Stimulated activated CD4-positive, alpha-beta T cell treated with anti-CD3 and anti-CD28 coated beads, Interleukin-1b, Interleukin-23, amount 100 ng/mL, for 48 hours (primary cell): ENCODE measurements at regions not wholly inside any gene's neighbourhood (a gene's known extent, or its start where the extent isn't known, plus 50 kb on each side); places are given as distances from the start of the nearest gene placed in this dataset.
"Not testable (repeated sequence)": the region's sequence is repeated elsewhere in the genome, so short reads cannot be mapped to it uniquely, and the experiment has no call there.

Experiments
- DNase-seq: peaks from one replicate; pipeline ENCODE4 v3.0.0-alpha.2; 2020

DNA sequence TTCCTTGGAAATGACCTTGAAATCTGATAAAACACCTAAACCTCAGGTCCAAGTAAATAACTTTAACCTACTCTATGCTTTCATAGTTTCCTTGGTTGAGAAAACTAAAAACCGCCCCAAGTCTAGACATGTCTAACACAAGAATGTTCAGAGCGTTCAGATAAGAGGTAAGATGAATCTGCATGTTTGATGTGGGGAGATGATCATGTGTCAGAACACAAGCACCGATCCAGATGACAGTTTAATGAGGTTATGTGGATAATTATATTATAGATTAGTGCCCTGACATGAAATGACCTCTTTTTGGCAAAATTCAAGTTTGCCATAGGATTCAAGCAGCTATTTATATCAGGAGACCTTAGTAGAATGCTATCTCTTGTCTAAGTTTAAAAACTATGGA is 729.8 kb upstream of the SOX11 start:
- DNase-seq, result no peak

DNA sequence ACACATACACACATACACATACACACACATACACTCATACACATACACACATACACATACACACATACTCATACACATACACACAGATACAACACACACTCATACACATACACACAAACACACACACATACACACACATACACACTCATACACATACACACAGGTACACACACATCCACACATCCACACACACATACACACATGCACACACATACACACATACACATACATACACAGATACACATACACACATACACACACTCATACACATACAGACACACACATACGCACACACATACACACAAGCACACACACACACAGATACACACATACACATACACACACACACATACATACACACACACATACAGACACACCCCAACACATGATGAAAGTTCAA is 729.1 kb upstream of the SOX11 start:
- no peak for DNase-seq

DNA sequence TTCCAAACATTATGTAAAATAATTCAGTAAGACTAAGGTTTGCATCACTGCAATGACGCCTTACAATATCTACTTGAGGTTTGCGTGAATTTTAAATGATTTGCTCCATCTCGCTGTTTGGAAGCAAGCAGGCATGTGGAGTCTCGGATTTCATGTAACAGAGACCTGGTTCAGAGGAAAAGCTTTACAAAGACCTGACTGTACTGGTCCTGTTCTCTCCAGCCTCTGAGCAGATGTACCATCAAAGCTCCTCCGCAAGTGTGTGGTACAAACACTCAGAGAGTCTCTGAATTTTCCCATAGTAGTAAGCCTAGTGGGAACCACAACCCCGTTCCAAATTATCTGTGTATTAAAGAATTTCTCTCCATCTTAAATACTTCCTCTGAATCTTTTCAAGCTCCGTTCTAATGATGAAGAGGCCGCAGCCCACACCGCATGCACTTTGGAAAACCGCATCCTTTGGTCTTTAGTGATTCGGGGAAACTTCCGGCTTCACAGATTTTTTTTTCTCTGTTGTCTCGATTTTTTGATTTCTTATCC is 728.1 kb upstream of the SOX11 start:
- DNase-seq, result no peak

DNA sequence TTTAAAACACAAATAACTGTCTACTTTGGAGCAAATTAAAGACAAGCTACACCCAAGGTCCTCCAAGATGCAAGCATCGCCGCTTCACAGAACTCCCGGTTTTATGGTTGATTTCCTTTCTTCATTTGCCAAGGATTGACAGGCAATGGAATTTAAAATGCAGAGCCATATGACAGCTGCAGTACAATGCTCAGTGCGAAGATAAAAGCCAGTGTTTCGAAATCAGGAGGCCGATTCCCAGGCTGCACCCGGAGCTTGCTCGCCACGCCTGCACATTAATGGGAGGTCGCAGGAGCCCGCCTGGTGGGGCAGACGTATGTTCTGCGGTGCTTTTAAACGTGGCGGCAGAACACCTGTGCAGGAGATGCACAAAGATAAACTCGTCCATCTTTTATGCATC is 727.6 kb upstream of the SOX11 start:
- DNase-seq, result no peak

DNA sequence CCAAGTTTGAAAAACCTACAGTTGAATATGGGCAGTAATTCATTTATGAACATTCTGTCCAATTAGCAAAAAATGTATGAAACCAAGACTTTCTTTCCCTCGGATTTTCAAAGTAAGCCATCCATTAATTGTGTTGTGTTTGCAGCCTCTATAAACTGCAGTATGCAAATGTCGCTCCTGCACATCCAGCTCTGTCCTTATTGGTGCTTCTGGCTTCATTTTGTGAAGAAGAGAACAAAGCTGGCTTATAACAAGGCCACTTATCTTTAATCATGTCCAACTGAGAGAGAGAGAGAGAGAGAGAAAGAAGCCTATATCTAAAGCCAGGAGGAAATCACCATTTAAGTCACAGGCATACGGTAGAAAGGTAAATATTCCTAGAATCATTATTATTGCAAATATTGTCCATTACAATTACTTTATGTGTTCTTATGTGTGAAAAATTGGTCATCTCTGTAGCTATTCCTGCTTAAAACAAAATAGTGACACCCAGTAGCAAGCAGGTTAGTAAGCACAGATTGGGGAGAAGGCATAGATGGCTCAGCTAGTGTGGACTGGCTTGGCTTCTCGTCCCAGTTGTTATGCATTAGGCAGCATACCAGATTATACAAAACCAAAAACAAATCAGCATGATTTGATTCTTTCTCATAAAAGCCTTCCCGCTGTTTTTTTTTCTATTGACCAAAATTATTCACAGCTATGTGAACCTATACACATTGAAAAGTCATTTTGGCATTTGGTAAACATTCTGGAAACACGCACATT is 726.4 kb upstream of the SOX11 start:
- DNase-seq, result no peak

DNA sequence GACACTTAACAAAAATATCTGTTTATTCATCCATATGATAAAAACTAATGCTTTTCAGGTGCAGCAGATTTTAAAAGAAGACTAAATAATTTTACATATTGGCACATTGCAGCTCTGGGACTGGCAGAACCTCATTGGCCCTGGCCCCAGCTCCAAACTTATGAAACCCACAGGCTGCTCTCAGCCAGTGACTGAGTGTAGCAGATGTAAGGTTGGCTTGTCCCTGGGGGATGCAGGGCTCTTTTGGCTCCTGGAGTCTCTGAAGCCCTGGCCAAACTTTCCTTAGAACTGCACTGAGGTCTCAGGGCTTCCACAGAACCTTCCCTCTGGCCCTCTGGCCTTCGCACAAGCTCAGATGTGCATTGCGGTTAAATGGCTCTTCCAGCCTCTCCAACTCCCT is 725.0 kb upstream of the SOX11 start:
- no peak for DNase-seq

DNA sequence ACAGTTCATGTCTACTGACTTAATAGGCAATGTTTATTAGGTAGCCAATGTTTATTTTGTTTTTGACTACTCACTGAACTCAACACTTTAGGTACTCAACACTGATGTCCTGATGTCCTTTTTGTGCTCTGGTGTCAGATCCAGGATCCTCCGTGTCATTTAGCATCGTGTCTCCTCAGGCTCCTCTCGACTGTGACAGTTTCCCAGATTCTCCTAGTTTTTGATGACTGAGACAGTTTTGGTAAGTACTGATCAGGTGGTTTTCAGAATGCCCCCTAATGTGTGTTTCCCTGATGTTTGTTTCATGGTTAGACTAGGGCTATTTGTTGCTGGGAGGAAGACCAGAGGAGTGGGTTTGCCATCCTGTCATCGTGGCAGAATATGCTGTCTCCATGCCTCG is 719.7 kb upstream of the SOX11 start:
- DNase-seq, result no peak

DNA sequence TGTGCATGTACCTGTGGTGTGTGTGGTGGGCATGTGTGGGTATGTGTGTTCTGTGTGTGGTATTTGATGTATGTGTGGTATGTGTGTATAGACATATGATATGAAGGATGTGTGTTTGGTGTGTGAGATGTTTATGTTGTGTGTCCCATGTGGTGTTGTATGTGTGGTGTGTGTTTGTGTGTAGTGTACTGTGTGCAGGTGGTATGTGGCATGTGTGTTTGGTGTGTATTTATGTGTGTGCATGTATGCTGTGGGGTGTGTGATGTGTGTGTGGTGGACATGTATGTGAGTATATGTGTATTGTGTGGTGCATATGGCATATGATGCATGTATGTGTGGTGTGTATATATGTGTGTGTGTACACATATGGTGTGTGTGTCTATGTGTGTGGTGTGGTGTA is 718.8 kb upstream of the SOX11 start:
- no peak for DNase-seq

DNA sequence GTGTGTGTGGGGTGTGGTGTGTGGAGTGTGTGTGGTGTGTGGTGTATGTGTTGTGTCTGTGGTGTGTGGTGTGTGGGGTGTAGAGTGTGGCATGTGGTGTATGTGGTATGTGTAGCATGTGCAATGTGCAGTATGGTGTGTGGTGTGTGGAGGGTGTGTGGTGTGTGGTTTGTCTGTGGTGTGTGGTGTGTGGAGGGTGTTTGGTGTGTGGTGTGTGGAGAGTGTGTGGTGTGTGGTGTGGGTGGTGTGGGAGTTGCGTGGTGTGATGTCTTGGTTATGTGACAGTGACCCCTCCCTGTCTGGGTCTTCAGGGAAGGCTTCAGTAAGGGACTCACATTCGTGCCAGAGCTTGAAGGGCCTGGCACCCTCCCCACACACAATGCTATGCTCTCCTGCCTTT is 718.2 kb upstream of the SOX11 start:
- DNase-seq, result no peak

DNA sequence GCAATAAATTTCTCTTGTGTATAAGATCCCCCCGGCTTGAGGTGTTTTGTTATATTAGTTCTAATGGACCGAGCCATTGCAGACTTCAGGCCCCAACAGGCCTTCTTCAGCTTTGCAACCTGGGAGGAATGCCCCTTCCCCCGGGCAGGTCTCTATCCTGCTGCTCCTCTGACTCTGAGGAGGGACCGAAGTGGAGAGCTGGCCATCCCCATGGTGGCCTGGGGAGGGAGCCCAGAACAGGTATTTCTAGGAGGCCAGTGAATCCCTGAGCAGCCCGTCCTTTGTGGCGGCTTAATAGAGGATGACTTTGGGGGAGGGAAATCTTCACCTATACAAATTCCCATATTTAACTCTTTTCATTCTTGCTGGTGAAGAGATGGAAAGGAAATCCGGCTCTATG is 715.8 kb upstream of the SOX11 start:
- DNase-seq, result no peak

DNA sequence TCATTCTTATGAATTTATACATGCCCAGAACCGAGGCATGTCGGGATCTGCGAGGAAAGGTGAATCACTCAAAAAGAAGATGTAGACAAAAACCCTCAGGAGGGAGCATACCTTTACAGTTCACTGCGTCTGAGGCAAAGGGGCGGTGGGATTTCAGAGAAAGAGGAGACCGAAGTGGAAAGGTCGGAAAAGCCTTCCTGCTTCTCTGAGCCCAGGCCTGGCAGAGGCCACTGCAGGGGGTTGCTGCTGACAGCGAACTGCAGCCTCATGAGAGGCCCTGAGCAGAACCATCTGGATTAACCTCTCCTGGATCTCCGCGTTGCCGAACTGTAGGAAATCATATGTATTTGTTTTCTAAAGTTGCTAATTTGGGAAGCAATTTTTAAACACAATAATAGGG is 713.1 kb upstream of the SOX11 start:
- no peak for DNase-seq

DNA sequence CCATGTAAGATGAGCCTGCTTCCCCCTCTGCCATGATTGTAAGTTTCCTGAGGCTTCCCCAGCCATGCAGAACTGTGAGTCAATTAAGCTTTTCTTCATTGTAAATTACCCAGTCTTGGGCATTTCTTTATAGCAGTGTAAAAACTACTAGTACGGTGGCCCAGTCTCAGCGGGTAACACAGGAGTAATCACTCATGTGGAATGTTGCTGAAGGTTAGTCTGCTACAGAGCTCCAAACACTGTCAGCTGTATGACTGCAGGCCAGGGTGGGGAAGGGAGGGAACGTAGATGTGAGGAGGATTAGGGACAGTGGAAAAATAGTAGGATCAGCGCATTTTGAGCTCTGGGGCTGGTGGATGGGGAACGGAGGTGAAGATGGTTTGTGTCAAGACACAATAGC is 711.2 kb upstream of the SOX11 start:
- no peak for DNase-seq

DNA sequence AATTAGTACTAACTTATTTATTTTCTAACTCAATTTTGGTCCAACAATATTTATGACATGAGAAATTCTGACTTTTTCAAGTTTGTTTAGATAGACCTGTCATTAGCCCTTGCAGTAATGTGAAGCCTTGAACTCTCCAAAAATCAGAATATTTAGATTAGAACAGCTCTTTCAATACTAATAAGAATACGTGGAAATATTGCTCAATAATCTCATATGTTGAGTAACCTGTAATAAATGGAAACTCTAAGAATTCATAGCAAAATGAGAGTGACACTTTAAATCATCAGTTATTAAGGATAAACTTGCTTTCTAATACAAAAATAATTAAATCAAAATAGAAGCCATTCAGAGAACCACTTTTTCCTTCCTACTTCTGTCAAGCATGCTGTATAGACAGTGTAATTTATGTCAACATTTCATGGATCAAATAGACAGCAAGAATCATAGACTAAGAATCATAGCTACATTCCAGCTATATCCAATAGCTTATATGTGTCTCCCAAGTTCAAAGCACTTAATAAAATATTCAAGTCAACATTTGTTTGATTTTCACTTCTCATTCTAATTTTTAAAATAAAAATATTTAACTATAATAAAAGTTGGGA is 710.3 kb upstream of the SOX11 start:
- no peak for DNase-seq

DNA sequence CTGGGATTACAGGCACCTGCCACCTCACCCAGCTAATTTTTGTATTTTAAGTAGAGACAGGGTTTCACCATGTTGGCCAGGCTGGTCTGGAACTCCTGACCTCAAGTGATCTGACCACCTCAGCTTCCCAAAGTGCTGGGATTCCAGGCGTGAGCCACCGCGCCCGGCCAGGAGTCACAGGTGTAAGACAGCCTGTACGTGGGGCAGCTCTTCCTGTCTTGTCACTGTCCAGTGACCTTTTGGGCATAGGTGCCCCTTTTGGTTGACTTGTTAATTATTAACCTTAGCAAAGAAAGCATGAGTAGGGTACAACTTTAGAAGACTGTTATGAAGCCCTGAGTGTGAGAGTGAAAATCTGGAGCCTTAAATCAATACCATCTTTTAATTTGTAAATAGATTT is 703.7 kb upstream of the SOX11 start:
- DNase-seq, result not testable (repeated sequence)

DNA sequence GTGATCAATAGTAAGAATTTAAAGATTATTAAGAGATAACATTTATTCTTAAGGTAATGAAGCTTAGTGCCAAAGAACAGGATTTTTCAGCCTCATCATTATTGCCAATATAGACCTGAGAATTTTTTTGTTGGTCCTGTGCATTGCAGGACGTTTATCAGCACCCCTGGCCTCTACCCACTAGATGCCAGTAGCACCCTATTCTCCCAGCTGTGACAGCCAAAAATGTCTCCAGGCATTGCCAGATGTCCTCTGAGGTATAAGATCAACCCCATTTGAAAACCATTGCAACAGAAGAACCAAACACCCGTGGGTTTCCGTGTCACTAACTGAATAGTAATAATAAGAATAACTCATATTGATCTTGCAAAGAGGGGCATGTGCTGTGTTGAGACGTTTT is 700.0 kb upstream of the SOX11 start:
- no peak for DNase-seq

DNA sequence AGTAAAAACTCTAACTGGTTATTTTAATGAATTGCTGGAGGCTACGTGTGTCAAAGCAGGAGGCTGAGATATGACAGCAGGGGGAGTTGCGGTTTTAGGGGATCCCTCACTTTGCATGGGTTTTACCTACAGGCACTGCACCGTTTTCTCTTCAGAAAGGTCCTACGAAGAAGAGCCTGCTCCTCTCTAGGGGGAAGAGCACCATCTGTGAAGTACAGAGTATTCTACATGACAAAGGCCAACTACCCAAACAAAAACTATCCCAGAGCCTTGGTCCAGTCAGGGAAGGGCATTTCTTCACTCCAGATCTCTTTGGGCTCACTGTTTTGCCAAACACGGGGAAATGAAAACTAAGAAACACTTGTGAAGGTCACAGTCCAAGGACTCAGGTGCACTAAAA is 696.7 kb upstream of the SOX11 start:
- DNase-seq, result no peak

DNA sequence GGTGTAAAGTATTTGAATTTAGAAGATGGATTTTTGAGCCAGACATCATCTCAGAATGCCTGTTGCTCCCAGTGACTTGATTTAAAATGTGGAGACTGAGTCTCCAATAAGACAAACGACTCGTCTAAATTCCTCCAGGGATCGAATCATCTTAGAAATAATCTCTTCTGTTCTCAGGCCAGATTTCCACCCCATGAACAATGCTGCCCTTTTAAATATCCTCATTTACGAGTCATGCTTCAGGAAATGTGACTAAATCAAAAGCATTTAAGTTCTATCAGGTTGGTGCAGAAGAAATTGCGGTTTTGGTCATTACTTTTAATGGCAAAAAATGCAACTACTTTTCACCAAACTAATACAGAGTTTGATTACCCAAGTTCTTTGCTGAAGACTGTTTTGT is 684.6 kb upstream of the SOX11 start:
- no peak for DNase-seq

DNA sequence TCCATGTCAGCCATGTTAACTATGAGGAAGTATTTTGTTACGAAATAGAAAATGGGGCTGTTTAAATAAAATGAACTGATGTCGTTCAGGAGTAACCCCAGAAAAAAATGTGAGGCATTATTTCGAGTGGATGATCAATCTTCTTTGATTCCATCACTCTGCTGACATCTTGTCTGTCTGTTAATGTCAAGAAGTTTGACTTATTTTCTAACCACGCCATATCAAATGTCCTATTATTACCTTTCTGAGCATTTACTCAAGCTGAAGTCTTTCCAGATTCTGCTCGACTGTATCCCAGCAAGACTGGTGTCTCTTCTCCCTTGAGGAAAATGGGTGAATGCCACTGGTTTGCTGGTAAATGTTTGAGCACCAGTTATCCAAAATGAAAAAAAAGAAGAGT is 672.9 kb upstream of the SOX11 start:
- DNase-seq, result no peak

DNA sequence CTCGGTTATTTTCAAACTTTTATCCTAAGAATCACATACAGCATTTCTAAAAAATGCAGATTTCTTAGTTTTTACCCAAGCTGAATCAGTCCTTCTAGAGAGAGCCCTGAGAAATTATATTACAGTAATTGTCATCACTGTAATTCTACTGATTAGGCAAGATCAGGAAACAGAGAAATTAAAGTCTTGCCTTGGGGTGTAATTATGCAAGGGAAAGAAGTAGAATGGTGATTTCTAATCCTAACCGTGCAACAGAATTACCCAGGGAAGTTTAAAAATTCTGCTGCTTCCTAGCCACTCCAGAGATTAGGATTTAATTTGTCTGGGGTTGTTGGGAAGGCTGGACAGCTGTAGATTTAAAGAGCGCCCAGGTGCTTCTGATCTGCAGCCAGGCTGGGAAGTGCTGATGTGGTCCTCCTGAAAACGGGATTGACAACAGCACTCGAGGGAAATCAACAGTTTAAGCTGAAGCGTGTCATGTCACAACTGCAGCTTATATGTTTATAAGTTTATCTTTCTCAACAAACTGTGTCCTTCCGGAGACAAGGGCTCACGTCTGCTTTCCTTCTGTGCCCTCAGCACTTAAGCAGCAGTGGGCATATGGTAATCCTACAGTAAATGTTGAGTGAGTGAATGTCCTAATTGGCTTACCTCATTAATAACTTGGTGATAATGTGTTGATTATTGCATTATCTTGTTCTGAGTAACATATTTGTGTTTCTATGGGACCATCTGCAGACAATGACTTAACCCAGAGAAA is 671.9 kb upstream of the SOX11 start:
- no peak for DNase-seq

DNA sequence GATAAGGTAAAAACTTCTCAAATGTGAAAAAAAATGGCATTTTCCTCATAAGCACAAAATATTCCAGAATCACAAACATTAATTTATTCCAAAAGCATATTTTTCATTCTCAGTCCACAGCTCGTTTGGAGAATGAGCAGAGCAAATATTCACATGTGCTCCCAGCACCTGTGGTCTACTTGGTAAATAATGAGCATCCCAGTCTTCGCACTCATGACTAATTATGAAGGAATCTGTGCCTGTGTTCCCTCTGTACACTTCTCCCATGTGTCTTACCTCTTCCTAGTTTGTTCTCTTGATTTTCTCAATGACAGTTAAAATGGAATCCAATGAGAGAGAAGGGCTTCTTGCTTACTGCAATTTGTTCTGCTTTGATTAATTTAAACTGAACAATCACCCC is 671.0 kb upstream of the SOX11 start:
- DNase-seq, result no peak

DNA sequence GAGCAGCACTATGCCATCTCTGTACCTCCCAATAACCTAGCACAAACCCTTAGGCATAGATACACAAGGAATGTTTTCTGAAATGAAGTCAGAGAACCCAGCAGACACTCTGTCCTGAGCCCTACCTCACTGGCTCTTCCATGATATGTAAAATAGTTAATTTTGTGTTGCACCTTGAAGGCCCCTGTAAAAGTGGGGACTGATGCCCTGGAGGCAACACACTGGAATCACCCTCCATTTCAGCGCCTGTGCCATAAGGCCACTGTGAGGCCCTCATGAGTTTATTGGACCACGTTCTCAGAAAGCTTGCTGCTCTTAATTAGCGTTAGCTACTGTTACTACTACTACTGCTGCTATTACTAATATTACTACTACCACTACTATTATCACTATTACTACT is 670.1 kb upstream of the SOX11 start:
- DNase-seq, result no peak

DNA sequence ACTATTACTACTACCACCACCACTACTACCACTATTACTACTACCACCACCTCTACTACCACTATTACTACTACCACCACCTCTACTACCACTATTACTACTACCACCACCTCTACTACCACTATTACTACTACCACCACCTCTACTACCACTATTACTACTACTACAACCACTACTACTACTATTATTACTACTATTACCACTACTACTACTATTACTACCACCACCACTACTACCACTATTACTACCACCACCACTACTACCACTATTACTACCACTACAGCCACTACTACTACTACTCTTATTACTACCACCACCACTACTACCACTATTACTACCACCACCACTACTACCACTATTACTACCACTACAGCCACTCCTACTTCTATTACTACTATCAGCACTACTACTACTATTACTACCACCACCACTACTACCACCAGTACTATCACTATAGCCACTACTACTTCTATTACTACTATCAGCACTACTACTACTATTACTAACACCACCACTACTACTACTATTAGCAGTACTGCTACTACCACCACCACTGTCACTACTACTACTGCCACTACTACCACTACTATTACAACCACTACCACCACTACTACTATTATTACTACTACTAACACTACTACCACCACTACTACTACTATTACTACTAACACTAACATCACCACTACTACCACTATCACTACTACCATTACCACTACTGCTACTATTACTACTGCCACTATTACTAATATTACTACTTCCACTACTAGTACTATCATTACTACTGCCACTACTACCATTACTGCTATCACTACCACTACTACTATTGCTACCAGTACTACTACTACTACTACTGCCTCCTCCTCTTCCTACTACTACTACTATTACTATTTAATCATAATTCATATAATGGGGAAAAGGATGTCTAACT is 669.2 kb upstream of the SOX11 start:
- not testable (repeated sequence) for DNase-seq
